GM13977 (cell line): ENCODE measurements at regions not wholly inside any gene's neighbourhood (a gene's known extent, or its start where the extent isn't known, plus 50 kb on each side); places are given as distances from the start of the nearest gene placed in this dataset.

Experiments
- DNase-seq: peaks from one replicate; pipeline ENCODE4 v3.0.0; 2012; ENCODE audit warnings: low spot score
- CTCF ChIP-seq: IDR thresholded peaks from 2 replicates; pipeline ENCODE4 v1.5.1; 2012; ENCODE audit warnings: mild to moderate bottlenecking, control low read depth; ENCODE audit not compliant: insufficient read depth; ENCODE audit errors: extremely low read depth, missing control alignments
- in situ Hi-C: fragments of 300-500 bp; cut with MboI; formaldehyde crosslinking; loops from one replicate; pipeline ENCODE4 v1.12.0; 2022; ENCODE audit warnings: low sequenced_read_pairs, low pct_unique_long_range_greater_than_20kb, mixed read lengths, inconsistent platforms; ENCODE audit not compliant: unreplicated experiment

GRCh38 chr11:27210531-27210930 is 152.5 kb downstream of the CCDC34 start:
- in situ Hi-C loops, result no loop called here
- no peak for TF ChIP-seq CTCF
- no peak for DNase-seq

GRCh38 chr11:27209562-27210005 is 153.4 kb downstream of the CCDC34 start:
- in situ Hi-C loops, result no loop called here
- DNase-seq, result no peak
- TF ChIP-seq CTCF, result no peak

GRCh38 chr11:27208846-27209245 is 154.2 kb downstream of the CCDC34 start:
- in situ Hi-C loops, result no loop called here
- TF ChIP-seq CTCF, result no peak

GRCh38 chr11:27207025-27207650 is 155.9 kb downstream of the CCDC34 start:
- no peak for DNase-seq
- in situ Hi-C loops, result no loop called here
- no peak for TF ChIP-seq CTCF

More at GRCh38 chr11:27208846-27209245, 154.2 kb downstream of the CCDC34 start:
- no peak for DNase-seq

- DNase-seq, result no peak
- TF ChIP-seq CTCF, result no peak
- in situ Hi-C loops, result no loop called here
These were observed 157.0 kb downstream of the CCDC34 start for GRCh38 chr11:27205779-27206570.

GRCh38 chr11:27205250-27205649 is 157.8 kb downstream of the CCDC34 start:
- TF ChIP-seq CTCF, result no peak
- in situ Hi-C loops, result no loop called here
- no peak for DNase-seq
